ENCODE measurements at regions not wholly inside any gene's neighbourhood (a gene's known extent, or its start where the extent isn't known, plus 50 kb on each side); places are given as distances from the start of the nearest gene placed in this dataset.

DNA sequence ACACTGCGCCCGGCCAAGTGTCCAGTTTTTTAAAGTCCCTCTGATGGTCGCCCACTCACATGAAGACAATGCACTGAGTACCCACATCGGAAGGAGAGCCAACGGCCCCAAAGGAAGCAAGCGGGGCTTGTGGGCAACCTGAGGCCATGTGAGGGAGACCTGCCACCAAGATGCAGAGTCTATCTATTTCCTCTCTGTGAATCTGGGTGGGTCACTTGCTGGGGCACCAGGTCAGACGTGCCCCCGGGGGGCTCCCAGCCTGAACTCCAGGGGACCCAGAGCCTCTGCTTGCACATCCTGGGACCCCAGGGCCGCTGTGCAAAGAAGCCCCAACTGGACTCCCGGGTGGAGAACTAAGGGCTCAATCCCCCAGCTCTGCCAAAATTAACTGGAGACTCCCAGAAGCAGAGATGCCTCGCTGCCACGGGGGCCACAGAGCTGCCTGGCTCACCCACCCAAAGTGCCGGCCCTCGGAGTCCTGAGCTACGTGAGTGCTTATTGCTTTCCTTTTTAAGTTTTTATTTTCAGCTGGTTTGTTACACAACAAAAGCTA is 106.4 kb downstream of the BRD1 start:
- no peak for DNase-seq (ENCODE audit: low read depth in 4 of 4, low spot score in 2 of 4)

DNA sequence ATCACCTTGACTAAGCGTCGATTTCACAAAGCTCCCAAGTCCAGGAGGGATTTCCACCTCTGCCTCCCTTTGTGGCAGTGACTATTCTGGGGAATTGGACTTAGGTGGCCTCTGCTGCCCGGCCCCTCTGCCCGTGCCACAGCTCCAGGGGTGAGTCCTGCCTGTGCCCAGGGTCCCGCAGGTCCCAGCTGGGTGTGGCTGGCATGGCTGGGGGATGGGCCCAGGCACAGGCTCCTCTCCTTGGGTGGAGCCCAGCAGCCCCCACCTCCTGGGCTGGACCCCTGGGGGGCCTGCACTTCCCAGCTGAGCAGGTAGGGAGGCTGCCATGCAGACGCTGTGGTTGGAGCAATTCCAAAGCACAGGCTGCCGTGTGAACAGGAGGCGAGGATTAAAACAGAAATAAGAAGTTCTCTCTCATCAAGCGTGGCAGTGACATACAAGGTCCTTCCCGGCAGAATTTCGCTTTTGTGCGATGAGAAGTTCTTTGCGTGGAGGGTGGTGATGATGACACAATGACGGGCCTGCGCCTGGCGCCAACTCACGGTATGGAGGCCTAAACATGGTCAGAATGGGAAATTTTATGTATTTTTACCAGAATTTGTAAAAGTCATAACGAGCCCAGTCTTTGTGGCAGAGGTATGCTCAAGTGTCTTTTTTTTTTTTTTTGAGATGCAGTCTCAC is 107.3 kb downstream of the BRD1 start:
- DNase-seq (ENCODE audit: low read depth in 4 of 4, low spot score in 2 of 4), result no peak

- no peak for DNase-seq (ENCODE audit: low read depth in 4 of 4, low spot score in 2 of 4)
Measured at GRCh38 chr22:49719046-49719445, 108.6 kb downstream of the BRD1 start.

GRCh38 chr22:49718396-49718795 is 109.3 kb downstream of the BRD1 start:
- no peak for DNase-seq (ENCODE audit: low read depth in 4 of 4, low spot score in 2 of 4)

DNA sequence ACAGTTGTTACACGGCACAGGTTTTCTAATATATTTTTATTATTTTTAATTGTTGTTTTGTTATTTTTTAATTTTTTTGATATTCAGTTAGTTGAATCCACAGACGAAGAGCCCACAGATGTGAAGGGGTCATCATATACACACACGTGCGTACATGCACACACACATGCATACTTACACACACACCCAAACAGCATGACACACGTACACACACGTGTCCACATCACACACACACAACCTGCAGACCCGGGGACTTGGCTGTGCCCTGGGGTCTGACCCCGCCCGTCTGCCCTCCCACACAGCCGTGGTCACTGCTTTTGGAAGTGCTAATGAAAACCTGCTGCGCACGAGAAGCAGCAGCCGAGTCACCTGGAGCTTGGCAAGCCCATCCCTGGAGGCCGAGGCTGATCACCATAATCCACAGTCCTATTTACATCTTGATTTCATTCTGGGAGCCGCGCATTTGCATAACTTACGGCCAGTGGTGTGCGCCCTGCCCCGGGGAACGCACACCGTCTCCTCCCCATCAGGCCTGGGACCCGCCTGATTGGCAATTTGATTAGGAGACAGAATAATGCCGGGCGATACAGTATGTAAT is 110.3 kb downstream of the BRD1 start:
- no peak for DNase-seq (ENCODE audit: low read depth in 4 of 4, low spot score in 2 of 4)

GRCh38 chr22:49716441-49716840 is 111.2 kb downstream of the BRD1 start:
- no peak for DNase-seq (ENCODE audit: low read depth in 4 of 4, low spot score in 2 of 4)

- no peak for DNase-seq (ENCODE audit: low read depth in 4 of 4, low spot score in 2 of 4)
Measured at GRCh38 chr22:49715450-49715849, 112.2 kb downstream of the BRD1 start.

DNA sequence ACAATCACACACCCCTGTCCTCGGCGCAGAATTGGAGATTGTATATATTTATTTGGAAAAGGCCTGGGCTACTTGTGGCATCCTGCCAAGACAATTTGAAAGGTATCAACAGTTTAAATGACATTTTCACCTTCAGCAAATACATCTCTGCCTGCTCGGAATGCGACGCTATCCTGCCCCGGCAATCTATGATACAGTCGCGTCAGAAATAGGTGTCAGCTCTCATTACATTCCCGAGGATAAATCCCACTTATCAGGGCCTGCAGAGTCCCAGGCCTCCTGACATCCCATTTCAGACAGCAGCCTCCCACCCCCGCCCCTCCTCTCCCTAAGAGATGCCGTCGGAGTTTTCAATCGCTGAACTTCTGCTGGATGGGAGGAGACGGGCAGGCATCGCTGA is 114.7 kb downstream of the BRD1 start:
- DNase-seq (ENCODE audit: low read depth in 4 of 4, low spot score in 2 of 4), result no peak

DNA sequence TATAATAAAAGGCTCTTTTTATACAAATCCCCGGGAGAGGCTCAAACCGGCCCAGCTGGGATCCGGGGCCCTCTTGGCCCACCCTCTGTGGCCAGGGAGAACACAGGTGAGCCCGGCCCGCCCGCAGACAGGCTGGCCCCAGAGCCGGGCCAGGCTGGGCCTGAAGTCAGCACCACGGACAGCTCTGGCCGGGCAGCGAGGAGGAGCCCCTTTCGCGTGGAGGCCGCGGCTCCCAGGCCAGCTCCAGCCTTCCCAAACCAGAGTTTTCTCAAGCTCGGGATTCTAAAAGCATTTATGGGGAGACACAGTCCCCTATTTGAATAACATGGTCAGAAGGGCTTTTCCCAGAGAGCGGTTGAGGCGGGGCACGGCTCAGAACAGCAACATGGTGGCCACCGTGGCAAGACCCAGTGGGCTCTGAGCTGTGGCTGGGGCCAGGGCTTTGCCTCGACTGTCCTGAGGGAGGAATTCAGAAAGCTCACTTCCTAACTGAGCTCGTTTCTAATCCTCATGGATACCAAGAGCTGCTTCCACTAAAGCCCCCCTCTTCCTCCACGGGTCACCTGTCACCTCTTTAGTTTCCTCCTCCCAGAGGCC is 115.4 kb downstream of the BRD1 start:
- peak in 1 of 4 donors; percentile 36 for DNase-seq (ENCODE audit: low read depth in 4 of 4, low spot score in 2 of 4)

DNA sequence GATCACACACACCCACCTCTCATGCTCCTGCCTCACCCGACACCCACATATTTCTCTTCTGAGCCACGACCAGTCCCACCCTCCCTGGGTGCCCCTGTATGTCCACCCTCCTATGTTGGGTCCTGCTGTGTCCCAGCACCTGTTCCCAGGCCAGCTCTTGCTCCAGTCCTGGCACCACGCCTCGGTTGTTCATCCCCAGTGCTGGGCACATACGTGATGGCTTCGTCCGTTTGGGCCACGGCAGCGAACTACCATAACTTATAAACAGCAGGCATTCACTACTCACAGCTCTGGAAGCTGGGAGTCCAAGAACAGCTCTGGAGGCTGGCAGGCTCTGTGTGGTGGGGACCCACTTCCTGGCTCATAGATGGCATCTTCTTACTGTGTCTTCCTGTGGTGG is 116.9 kb downstream of the BRD1 start:
- DNase-seq (ENCODE audit: low read depth in 4 of 4, low spot score in 2 of 4), result no peak

DNA sequence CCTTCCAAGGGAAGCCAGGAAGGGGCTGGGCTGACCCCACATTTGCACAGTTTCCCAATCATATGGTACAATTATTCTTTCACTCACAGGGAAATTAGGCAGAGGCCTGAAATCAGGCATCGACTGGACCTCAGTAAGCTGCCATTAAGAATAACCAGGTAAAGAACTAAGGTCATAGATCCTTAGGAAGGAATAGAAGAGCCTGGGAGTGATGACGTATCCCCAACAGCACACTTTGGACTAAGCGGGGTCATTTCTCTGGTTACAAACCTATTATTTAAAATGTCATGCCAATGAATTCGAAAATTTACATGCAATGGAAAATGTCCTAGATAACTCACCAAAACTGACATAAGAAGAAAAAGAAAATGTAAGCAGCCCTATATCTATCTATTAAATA is 118.2 kb downstream of the BRD1 start:
- DNase-seq (ENCODE audit: low read depth in 4 of 4, low spot score in 2 of 4), result no peak

DNA sequence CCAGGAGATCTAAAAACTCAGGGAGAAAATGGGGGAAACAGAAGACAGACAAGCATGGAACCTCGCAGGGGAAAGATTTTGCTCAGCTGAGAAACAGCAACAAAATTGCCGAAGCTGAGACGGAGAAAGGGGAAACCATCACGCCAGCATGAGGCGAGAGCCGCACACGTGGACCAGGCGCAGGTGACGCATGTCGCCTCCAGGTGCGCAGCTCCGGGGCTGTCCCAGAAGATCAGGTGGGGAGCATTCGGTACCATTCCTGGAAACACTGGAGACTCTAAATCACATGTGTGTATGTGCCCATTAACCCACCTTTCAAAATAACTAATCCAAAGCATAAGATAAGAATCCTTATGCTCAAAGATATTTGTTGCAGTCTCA is 121.7 kb downstream of the BRD1 start:
- no peak for DNase-seq (ENCODE audit: low read depth in 4 of 4, low spot score in 2 of 4)

DNA sequence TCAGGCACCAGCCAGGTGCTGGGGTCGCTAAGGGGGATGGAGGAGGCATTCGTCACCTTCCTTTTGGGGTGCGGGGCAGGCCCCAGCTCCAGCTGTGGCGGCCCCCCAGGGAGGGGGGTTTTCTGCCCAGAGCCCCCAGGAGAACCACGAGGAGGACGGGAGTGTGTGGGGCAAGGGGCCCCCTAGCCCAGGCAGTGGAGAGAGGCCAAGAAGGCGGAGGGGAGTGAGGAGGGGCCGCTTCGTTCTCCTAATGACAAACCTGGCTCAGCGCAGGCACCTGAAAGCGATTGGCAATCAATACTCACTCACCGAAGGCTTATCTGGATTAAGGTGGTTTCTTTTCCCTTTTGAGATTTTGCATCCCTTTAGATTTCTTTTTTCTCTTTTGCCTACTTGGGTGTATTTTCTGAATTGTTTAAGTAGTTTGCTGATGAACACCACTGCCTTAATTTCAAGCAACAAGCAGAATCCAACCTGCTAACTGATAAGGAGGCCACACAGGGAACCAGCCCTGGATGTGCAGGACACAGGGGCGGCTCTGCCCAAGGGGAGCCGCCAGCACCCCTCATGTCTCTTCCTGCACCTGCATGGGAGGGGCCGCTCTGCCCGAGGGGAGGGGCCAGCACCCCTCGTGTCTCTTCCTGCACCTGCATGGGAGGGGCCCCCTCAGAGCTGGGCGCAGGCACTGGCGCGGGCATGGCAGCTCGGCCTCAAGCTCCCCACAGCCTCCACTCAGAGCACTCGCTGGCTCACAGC is 122.3 kb downstream of the BRD1 start:
- no peak for DNase-seq (ENCODE audit: low read depth in 4 of 4, low spot score in 2 of 4)

- DNase-seq (ENCODE audit: low read depth in 4 of 4, low spot score in 2 of 4), result no peak
Measured at GRCh38 chr22:49704345-49705215, 123.1 kb downstream of the BRD1 start.

DNA sequence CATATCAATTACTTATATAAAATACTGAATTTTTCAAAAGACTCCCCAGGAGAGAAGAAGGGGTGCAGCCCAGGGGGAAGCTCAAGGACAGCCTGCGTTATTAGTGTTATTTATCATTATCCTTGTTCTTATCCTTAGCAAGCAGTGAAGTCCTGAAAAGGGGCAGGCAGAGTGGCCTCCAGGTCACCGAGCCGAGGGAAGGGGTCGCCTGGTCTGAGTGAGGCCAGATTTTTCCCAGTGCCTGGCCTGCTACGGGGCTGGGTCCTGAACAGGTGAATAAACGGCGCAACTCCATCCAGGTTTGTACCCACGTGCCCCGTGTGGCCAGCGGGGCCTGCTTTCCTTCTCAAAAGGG is 123.7 kb downstream of the BRD1 start:
- no peak for DNase-seq (ENCODE audit: low read depth in 4 of 4, low spot score in 2 of 4)

- no peak for DNase-seq (ENCODE audit: low read depth in 4 of 4, low spot score in 2 of 4)
Measured at GRCh38 chr22:49703505-49703904, 124.2 kb downstream of the BRD1 start.

DNA sequence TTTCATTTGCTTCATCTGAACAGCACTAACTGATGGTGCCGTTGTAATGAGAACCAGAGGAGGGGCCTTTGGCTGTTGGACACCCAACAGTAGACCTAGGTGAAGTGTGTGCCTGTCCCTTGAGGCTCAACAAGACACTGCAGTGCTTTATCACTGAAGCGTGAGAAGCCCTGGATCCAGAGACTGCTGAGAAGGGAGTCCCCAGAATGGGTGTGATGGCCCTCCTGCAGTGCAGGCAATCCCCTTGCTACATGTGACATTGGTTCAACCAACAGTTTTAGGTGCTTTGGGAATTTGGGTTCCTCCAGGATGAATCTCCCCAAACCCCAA is 125.6 kb downstream of the BRD1 start:
- DNase-seq (ENCODE audit: low read depth in 4 of 4, low spot score in 2 of 4), result no peak

DNA sequence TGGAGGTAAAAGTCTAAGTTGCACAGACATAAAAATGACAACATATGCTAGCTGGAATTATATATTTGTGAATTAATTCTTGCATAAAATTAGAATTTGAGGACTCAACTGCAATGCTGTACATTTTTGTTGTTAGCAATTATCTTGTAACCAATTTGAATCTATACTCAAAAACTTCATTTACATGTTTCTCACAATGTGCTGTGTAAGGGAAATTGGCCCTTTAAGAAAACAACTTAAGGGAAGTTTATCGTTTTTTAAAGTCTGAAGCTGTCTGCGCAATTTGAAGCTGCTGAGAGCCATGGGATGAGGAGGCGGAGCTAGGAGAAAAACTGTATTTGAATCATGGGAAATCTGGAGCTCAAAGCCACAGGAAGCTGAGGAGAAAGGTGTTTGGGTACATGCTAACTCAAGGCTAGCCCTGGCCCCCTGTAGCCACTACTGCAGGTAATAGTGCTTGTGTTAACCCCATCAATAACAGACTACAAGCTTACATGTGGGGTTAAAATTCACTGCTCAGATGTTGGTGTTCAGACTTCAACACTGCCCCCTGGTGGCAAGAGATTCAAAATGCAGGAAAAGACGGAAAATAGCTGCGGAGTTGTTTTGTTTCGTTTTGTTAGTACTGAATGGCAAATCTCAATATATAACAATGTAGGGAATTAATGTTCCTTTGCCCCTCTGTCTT is 126.1 kb downstream of the BRD1 start:
- no peak for DNase-seq (ENCODE audit: low read depth in 4 of 4, low spot score in 2 of 4)

GRCh38 chr22:49699928-49700498 is 127.7 kb downstream of the BRD1 start:
- DNase-seq (ENCODE audit: low read depth in 4 of 4, low spot score in 2 of 4), result no peak

- DNase-seq (ENCODE audit: low read depth in 4 of 4, low spot score in 2 of 4), result no peak
Measured at GRCh38 chr22:49699476-49699875, 128.2 kb downstream of the BRD1 start.

All from left renal cortex interstitium (tissue), 4 donors.